T-helper 1 cell (primary cell): ENCODE measurements at regions not wholly inside any gene's neighbourhood (a gene's known extent, or its start where the extent isn't known, plus 50 kb on each side); places are given as distances from the start of the nearest gene placed in this dataset.
"Not testable (repeated sequence)": the region's sequence is repeated elsewhere in the genome, so short reads cannot be mapped to it uniquely, and the experiment has no call there.

Experiments
- DNase-seq, 5 donors: peaks; one replicate each; pipeline ENCODE4 v3.0.0-alpha.2; 2012 to 2020

- DNase-seq: no peak
Observed at GRCh38 chr12:46084666-46085631, 94.6 kb upstream of the SCAF11 start.

GRCh38 chr12:46082490-46083200 lies 92.3 kb upstream of the SCAF11 start:
- DNase-seq: no peak

DNA sequence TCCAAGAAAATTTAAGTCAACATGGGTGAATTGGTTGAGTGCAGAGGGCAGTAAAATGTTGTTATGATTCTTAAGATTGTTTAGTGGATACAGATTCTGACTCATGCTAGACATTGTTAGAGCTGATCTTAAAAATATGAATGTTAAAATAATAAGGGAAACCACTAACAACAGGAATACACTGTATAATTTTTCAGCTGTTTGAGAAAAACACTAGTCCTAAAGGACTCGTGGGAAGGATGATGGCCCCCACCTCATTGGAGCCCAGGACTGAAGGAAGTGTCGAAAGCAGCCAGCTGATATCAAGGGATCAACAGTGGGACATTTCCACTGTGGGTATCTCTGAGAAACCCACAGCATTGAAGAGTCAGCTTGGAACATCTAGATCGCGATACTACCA lies 82.9 kb upstream of the SCAF11 start:
- DNase-seq: no peak

GRCh38 chr12:46071769-46072624 lies 81.6 kb upstream of the SCAF11 start:
- peak; percentile 22 to 68 (median 31) for DNase-seq

DNA sequence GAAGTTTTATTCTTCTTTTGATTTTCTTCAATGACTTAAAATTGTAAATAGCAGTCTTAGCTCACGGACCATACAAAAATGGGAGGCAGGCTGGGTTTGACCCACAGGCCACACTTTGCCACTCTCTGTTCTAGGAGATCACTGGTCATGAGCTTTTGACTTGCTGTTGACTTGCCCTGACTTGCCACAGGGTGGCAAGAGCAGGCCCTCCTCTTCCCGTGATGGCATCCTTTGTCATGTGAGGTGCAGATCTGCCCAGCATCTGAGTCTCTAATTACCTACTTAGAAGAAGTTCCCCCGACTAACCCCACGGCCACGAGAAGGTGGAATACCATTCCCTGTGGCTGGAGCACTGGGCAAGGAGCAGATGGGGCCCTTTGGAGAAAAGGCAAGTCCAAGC lies 81.0 kb upstream of the SCAF11 start:
- DNase-seq: no peak

GRCh38 chr12:46067094-46067493 lies 76.7 kb upstream of the SCAF11 start:
- no peak for DNase-seq

GRCh38 chr12:46065412-46066166 lies 75.2 kb upstream of the SCAF11 start:
- no peak for DNase-seq

- DNase-seq: no peak
Observed at GRCh38 chr12:46064548-46064947, 74.2 kb upstream of the SCAF11 start.

DNA sequence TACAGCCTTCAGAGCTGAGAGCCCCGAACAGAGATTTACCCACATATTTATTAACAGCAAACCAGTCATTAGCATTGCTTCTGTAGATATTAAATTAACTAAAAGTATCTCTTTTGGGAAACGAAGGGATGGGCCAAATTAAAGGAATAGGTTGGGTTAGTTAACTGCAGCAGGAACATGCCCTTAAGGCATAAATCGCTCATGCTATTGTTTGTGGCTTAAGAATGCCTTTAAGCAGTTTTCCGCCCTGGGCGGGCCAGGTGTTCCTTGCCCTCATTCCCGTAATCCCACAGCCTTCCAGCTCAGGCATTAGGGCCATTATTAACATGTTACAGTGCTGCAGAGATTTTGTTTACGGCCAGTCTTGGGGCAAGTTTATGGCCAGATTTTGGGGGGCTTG lies 68.3 kb upstream of the SCAF11 start:
- DNase-seq: not testable (repeated sequence)

GRCh38 chr12:46050805-46051204 lies 60.4 kb upstream of the SCAF11 start:
- DNase-seq: no peak

GRCh38 chr12:46049665-46050064 lies 59.3 kb upstream of the SCAF11 start:
- no peak for DNase-seq

GRCh38 chr12:46046436-46046835 lies 56.1 kb upstream of the SCAF11 start:
- DNase-seq: no peak

GRCh38 chr12:46043972-46044520 lies 53.7 kb upstream of the SCAF11 start:
- no peak for DNase-seq
